H1 (cell line): ENCODE measurements at regions not wholly inside any gene's neighbourhood (a gene's known extent, or its start where the extent isn't known, plus 50 kb on each side); places are given as distances from the start of the nearest gene placed in this dataset.

Experiments
- CTCF ChIA-PET: fragments of 300-600 bp; sonication (Branson Sonifier 250); formaldehyde crosslinking; loops from one replicate; lab custom pipeline; 2021; ENCODE audit not compliant: partially characterized antibody; lab: Charles Lee
- POLR2A ChIA-PET: fragments of 300-600 bp; sonication (Branson Sonifier 250); formaldehyde crosslinking; loops from one replicate; lab custom pipeline; 2021; ENCODE audit warnings: inconsistent platforms; ENCODE audit not compliant: partially characterized antibody; lab: Charles Lee
- DNase-seq, 2 experiments: peaks; one replicate each; pipeline versions ENCODE4 v3.0.0 to v3.0.0-alpha.2; 2010 to 2022; ENCODE audit warnings: low spot score in 2 of 2, low read depth in 1 of 2, mixed read lengths in 1 of 2
- FAIRE-seq: peaks from 2 replicates; lab custom pipeline; 2011; peaks lifted over from hg19 to GRCh38; lab: Jason Lieb, UNC
- H2AFZ ChIP-seq: 2 replicates; pipeline ENCODE4 v1.8.1; 2012; ENCODE audit warnings: low read length, inconsistent platforms
- H2AK5ac ChIP-seq: 2 replicates; pipeline ENCODE4 v1.6.1; 2013; ENCODE audit warnings: low read depth, low read length
- H2BK120ac ChIP-seq: replicated peaks from 2 replicates; pipeline ENCODE3; 2013; ENCODE audit warnings: low read depth, low read length, inconsistent platforms
- H2BK12ac ChIP-seq: 2 replicates; pipeline ENCODE4 v1.6.1; 2013; ENCODE audit warnings: low read depth, low read length
- H2BK15ac ChIP-seq: 2 replicates; pipeline ENCODE4 v1.6.1; 2013; ENCODE audit warnings: low read length
- H2BK20ac ChIP-seq: 2 replicates; pipeline ENCODE4 v1.6.1; 2013; ENCODE audit warnings: low read length
- H2BK5ac ChIP-seq: 2 replicates; pipeline ENCODE4 v1.6.1; 2013; ENCODE audit warnings: low read depth, low read length
- H3K14ac ChIP-seq: 2 replicates; pipeline ENCODE4 v1.6.1; 2013; ENCODE audit warnings: inconsistent platforms; ENCODE audit not compliant: insufficient read length
- H3K18ac ChIP-seq: 2 replicates; pipeline ENCODE4 v1.6.1; 2013; ENCODE audit warnings: low read length; ENCODE audit errors: extremely low read depth
- H3K23ac ChIP-seq: 2 replicates; pipeline ENCODE4 v1.6.1; 2013; ENCODE audit warnings: inconsistent platforms; ENCODE audit not compliant: insufficient read length
- H3K23me2 ChIP-seq: 2 replicates; pipeline ENCODE4 v1.6.1; 2013; ENCODE audit warnings: low read depth, low read length
- H3K27ac ChIP-seq: 2 replicates; pipeline ENCODE4 v1.6.1; 2011; ENCODE audit warnings: low read depth, low read length, inconsistent platforms
- H3K27me3 ChIP-seq, 4 experiments: replicated peaks in 1 of 4; 1 replicate in 1 of 4; 2 replicates in 3 of 4; pipeline versions ENCODE4 v1.6.1 to v1.8.1; 2011 to 2013; ENCODE audit warnings: low read length in 3 of 4, mild to moderate bottlenecking in 3 of 4, inconsistent platforms in 2 of 4, mixed read lengths in 2 of 4, moderate library complexity in 1 of 4; ENCODE audit not compliant: control insufficient read depth in 3 of 4, insufficient read depth in 3 of 4; ENCODE audit errors: extremely low read depth in 1 of 4
- H3K36me3 ChIP-seq, 4 experiments: 2 replicates each; pipeline versions ENCODE4 v1.6.1 to v1.8.1; 2011 to 2013; ENCODE audit warnings: mild to moderate bottlenecking in 4 of 4, low read length in 3 of 4, moderate library complexity in 2 of 4, control low read depth in 1 of 4, inconsistent platforms in 1 of 4; ENCODE audit not compliant: insufficient read depth in 4 of 4, control insufficient read depth in 2 of 4
- H3K4ac ChIP-seq: replicated peaks from 2 replicates; pipeline ENCODE3; 2013; ENCODE audit warnings: low read length, low read depth, mixed read lengths, inconsistent platforms; ENCODE audit not compliant: insufficient read length
- H3K4me1 ChIP-seq, 4 experiments: replicated peaks in 1 of 4; 1 replicate in 1 of 4; 2 replicates in 3 of 4; pipeline versions ENCODE4 v1.6.1 to v1.8.1; 2011 to 2013; ENCODE audit warnings: low read length in 3 of 4, inconsistent platforms in 2 of 4, mixed read lengths in 1 of 4; ENCODE audit not compliant: insufficient read depth in 4 of 4, control insufficient read depth in 3 of 4
- H3K4me2 ChIP-seq, 2 experiments: 2 replicates each; pipeline versions ENCODE4 v1.6.1 to v1.8.1; 2011 to 2013; ENCODE audit warnings: low read depth in 2 of 2, low read length in 2 of 2, control low read depth in 1 of 2, inconsistent platforms in 1 of 2, mild to moderate bottlenecking in 1 of 2; ENCODE audit not compliant: insufficient read depth in 1 of 2
- H3K4me3 ChIP-seq, 4 experiments: fragments of 200-600, 300-600 bp in 1 of 4; sonication (generic), shearing (Covaris generic), sonication (Bioruptor Twin) in 1 of 4; 2 replicates each; pipeline versions ENCODE4 v1.5.1 to v1.8.1; 2011 to 2016; ENCODE audit warnings: low read length in 4 of 4, low read depth in 3 of 4, control low read depth in 2 of 4, inconsistent platforms in 2 of 4, mild to moderate bottlenecking in 2 of 4, mixed read lengths in 1 of 4, moderate library complexity in 1 of 4; ENCODE audit not compliant: insufficient read depth in 2 of 4; ENCODE audit errors: extremely low read depth in 1 of 4
- H3K56ac ChIP-seq: replicated peaks from 2 replicates; pipeline ENCODE3; 2013; ENCODE audit warnings: low read depth, mild to moderate bottlenecking, mixed read lengths, low read length, inconsistent platforms; ENCODE audit not compliant: insufficient read length
- H3K79me1 ChIP-seq: 2 replicates; pipeline ENCODE4 v1.6.1; 2013; ENCODE audit warnings: low read depth, low read length, control low read depth
- H3K79me2 ChIP-seq, 2 experiments: 2 replicates each; pipeline versions ENCODE4 v1.6.1 to v1.8.1; 2012 to 2013; ENCODE audit warnings: low read length in 2 of 2, mild to moderate bottlenecking in 2 of 2, inconsistent platforms in 1 of 2; ENCODE audit not compliant: insufficient read depth in 2 of 2, control insufficient read depth in 1 of 2
- H3K9ac ChIP-seq, 4 experiments: replicated peaks in 1 of 4; 1 replicate in 1 of 4; 2 replicates in 3 of 4; pipeline versions ENCODE4 v1.6.1 to v1.8.1; 2011 to 2013; ENCODE audit warnings: low read depth in 3 of 4, low read length in 3 of 4, control low read depth in 2 of 4, mild to moderate bottlenecking in 2 of 4, moderate library complexity in 2 of 4, inconsistent platforms in 1 of 4; ENCODE audit errors: extremely low read depth in 1 of 4
- H3K9me3 ChIP-seq, 2 experiments: 2 replicates each; pipeline versions ENCODE4 v1.6.1 to v1.8.1; 2012 to 2013; ENCODE audit warnings: mild to moderate bottlenecking in 2 of 2, moderate library complexity in 2 of 2, control low read depth in 1 of 2, inconsistent platforms in 1 of 2, low read depth in 1 of 2, low read length in 1 of 2, mixed read lengths in 1 of 2; ENCODE audit not compliant: insufficient read depth in 2 of 2
- H4K20me1 ChIP-seq, 2 experiments: replicated peaks in 1 of 2; 2 replicates each; pipeline versions ENCODE3 to v1.8.1; 2011 to 2013; ENCODE audit warnings: inconsistent platforms in 2 of 2, low read length in 2 of 2, mild to moderate bottlenecking in 1 of 2; ENCODE audit not compliant: insufficient read depth in 2 of 2, control insufficient read depth in 1 of 2
- H4K5ac ChIP-seq: 2 replicates; pipeline ENCODE4 v1.6.1; 2013; ENCODE audit warnings: low read length, low read depth, mixed read lengths, inconsistent platforms; ENCODE audit not compliant: insufficient read length
- H4K8ac ChIP-seq: 2 replicates; pipeline ENCODE4 v1.8.0; 2013; ENCODE audit warnings: mild to moderate bottlenecking, moderate library complexity, low read length, inconsistent platforms; ENCODE audit not compliant: insufficient read depth; ENCODE audit errors: extremely low read depth
- H4K91ac ChIP-seq: replicated peaks from 2 replicates; pipeline ENCODE3; 2013; ENCODE audit warnings: low read length, mixed read lengths, inconsistent platforms; ENCODE audit not compliant: insufficient read length
- EGR1 ChIP-seq: IDR thresholded peaks from 2 replicates; pipeline ENCODE4 v1.6.1; 2011; ENCODE audit warnings: low read depth, low read length, borderline replicate concordance
- TEAD4 ChIP-seq: IDR thresholded peaks from 2 replicates; pipeline ENCODE4 v1.6.1; 2012; ENCODE audit warnings: low read depth, low read length, inconsistent platforms, mixed read lengths
- WGBS, 2 experiments: shearing (Covaris generic) in 1 of 2; methylation state at CpG; one replicate each; pipeline versions ENCODE4 v1.1.6 to v1.1.7; 2013 to 2015; ENCODE audit warnings: low lambda C conversion rate in 2 of 2, mixed read lengths in 2 of 2, inconsistent platforms in 1 of 2, low coverage in 1 of 2, missing lambda C conversion rate in 1 of 2; ENCODE audit not compliant: insufficient replicate concordance in 2 of 2, insufficient coverage in 1 of 2, insufficient read length in 1 of 2; ENCODE audit errors: extremely low coverage in 1 of 2, missing lambda C conversion rate in 1 of 2; 5-methylcytosine and 5-hydroxymethylcytosine counted together

GRCh38 chr2:75375646-75376582 lies 176.6 kb upstream of the TACR1 start:
- TF ChIP-seq TEAD4 (no peak), EGR1 (no peak)
- Histone ChIP-seq H3K14ac (no peak overlapping the region), H3K23ac (no peak overlapping the region), H3K23me2 (no peaks in the 10 kb centered on the region), H3K56ac (no peak overlapping the region), H4K20me1 (no peaks in the 10 kb centered on the region), H2AFZ (no peak overlapping the region), H3K79me2 (no peaks in the 10 kb centered on the region), H3K4me1 (peaks cover 0 to 6% (median 4%) of the 10 kb centered on the region in 4 experiments; a peak in 4 of 7 replicates), H2BK120ac (no peak overlapping the region), H3K36me3 (no peaks in the 10 kb centered on the region), H3K27ac (no peak overlapping the region), H3K9me3 (peaks cover 3 to 7% of the 10 kb centered on the region in 2 experiments; a peak in 2 of 4 replicates), H3K4ac (no peak overlapping the region), H2BK15ac (no peak overlapping the region), H3K27me3 (no peaks in the 10 kb centered on the region), H2BK12ac (no peak overlapping the region), H3K4me3 (no peak overlapping the region), H3K18ac (no peak overlapping the region), H3K79me1 (no peaks in the 10 kb centered on the region), H3K9ac (no peak overlapping the region), H4K5ac (no peak overlapping the region), H2BK20ac (no peak overlapping the region; the same call in 1 of the 2 replicates), H4K8ac (no peak overlapping the region), H4K91ac (no peak overlapping the region), H2AK5ac (no peak overlapping the region), H3K4me2 (no peak overlapping the region), H2BK5ac (no peak overlapping the region)
- DNase-seq, result no peak
- POLR2A ChIA-PET, result no interaction called here
- CTCF ChIA-PET, result interaction anchor here (0.5 to 1.0 kb wide), 2 partner anchors 10 to 735 kb away, joined by 3 to 4 read pairs; no protein-coding TSS in a partner anchor
- 90 to 100% methylated on average over 1 to 3 of the region's 3 CpGs for WGBS, 2 experiments
- FAIRE-seq, result no peak
